ENCODE measurements at regions not wholly inside any gene's neighbourhood (a gene's known extent, or its start where the extent isn't known, plus 50 kb on each side); places are given as distances from the start of the nearest gene placed in this dataset.
"Not testable (repeated sequence)": the region's sequence is repeated elsewhere in the genome, so short reads cannot be mapped to it uniquely, and the experiment has no call there.

DNA sequence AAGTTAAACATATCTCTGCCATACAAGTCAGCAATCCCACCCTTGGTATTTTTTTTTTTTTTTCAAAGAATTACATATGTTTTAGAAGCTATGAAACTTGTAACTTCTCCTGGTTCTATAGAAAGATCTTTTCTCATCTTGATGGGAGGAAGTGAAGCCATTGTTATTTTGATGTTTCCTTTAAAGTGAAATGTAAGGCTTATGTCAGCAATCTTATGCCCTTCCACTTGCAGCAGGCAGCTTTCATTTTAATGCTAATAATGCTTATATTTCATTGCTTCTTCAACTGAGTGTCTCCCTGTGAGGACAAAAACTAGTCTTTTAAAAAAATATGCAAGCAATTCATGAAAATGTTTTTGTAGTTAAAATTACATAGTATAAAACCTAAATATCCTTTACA lies 1614.7 kb downstream of the KHDRBS2 start:
- TF ChIP-seq, protein P1, sequence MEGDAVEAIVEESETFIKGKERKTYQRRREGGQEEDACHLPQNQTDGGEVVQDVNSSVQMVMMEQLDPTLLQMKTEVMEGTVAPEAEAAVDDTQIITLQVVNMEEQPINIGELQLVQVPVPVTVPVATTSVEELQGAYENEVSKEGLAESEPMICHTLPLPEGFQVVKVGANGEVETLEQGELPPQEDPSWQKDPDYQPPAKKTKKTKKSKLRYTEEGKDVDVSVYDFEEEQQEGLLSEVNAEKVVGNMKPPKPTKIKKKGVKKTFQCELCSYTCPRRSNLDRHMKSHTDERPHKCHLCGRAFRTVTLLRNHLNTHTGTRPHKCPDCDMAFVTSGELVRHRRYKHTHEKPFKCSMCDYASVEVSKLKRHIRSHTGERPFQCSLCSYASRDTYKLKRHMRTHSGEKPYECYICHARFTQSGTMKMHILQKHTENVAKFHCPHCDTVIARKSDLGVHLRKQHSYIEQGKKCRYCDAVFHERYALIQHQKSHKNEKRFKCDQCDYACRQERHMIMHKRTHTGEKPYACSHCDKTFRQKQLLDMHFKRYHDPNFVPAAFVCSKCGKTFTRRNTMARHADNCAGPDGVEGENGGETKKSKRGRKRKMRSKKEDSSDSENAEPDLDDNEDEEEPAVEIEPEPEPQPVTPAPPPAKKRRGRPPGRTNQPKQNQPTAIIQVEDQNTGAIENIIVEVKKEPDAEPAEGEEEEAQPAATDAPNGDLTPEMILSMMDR (IDR thresholded peaks at IDR 0.05), result no peak
- TF ChIP-seq POLR2A (IDR thresholded peaks at IDR 0.05) (no peak), POLR2AphosphoS5 (IDR thresholded peaks at IDR 0.05) (no peak), EP300 (IDR thresholded peaks at IDR 0.05) (no peak)
- H3K4me3 ChIP-seq, result no peak overlapping the region
- no peak overlapping the region for H3K27ac ChIP-seq
- no peaks in the 10 kb centered on the region for H3K27me3 ChIP-seq
- H3K4me1 ChIP-seq, result no peaks in the 10 kb centered on the region
- intact Hi-C loops (cut with DNase I; ENCODE audit: low total_unique reads), result no loop called here
- no peak for DNase-seq
- H3K9me3 ChIP-seq, result peaks cover 0 to 14% (median 8%) of the 10 kb centered on the region in 4 donors
- no peaks in the 10 kb centered on the region for H3K36me3 ChIP-seq

DNA sequence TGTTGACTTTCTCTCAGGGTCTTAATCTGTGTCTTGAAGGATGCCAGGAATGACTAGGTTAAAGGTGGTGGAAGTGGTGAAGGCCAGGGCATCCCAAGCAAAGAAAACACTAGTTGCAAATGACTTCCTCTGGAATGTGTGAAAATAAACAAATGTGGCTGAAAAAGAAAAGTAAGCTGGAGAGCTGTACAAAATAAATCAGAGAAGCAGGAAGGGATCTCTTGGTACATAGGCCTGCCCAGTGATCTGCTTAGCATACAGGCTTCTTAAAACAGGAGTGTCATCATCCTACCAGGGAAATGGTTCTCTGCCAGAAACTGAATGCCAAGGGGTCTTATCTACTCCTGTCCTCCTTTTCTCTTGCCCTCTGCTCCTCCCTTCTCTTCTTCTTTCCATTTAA lies 1616.0 kb downstream of the KHDRBS2 start:
- Histone ChIP-seq H3K27ac (no peak overlapping the region), H3K27me3 (no peaks in the 10 kb centered on the region), H3K4me3 (no peak overlapping the region), H3K4me1 (no peaks in the 10 kb centered on the region), H3K36me3 (no peaks in the 10 kb centered on the region), H3K9me3 (peaks cover 0 to 26% (median 12%) of the 10 kb centered on the region in 4 donors)
- intact Hi-C loops (cut with DNase I; ENCODE audit: low total_unique reads), result no loop called here
- DNase-seq, result no peak
- TF ChIP-seq POLR2A (IDR thresholded peaks at IDR 0.05) (no peak), EP300 (IDR thresholded peaks at IDR 0.05) (no peak), POLR2AphosphoS5 (IDR thresholded peaks at IDR 0.05) (no peak)
- TF ChIP-seq, protein P1 (IDR thresholded peaks at IDR 0.05), result no peak

DNA sequence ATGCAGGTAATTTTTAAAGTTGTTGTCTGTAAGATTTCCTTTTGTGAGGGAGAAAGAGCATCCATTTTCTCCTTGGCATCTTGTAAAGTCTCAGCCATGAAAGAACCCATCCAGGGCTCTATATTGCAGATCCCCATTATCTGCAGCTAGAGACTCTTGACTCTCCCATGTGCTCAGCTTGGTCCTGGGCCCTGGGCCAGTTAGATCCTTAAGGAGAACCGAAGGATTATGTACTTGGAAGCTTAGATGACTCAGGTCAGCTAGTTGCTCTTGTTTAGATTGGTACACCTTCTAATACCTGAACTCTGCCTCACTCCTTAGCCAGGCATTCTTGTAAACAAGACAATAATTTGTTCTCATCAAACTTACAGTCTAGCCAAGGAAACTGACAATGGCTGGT lies 1617.6 kb downstream of the KHDRBS2 start:
- DNase-seq, result no peak
- Histone ChIP-seq H3K27ac (no peak overlapping the region), H3K27me3 (no peaks in the 10 kb centered on the region), H3K36me3 (no peaks in the 10 kb centered on the region), H3K9me3 (peaks cover 0 to 33% (median 15%) of the 10 kb centered on the region in 4 donors), H3K4me3 (no peak overlapping the region), H3K4me1 (no peaks in the 10 kb centered on the region)
- no peak for TF ChIP-seq POLR2AphosphoS5 (IDR thresholded peaks at IDR 0.05)
- TF ChIP-seq, protein P1 (IDR thresholded peaks at IDR 0.05), result no peak
- TF ChIP-seq EP300 (IDR thresholded peaks at IDR 0.05), result no peak
- TF ChIP-seq POLR2A (IDR thresholded peaks at IDR 0.05), result no peak
- 33 to 70% (median 55%) methylated on average over 1 of the region's 1 CpG for WGBS, 5 donors
- intact Hi-C loops (cut with DNase I; ENCODE audit: low total_unique reads), result no loop called here

DNA sequence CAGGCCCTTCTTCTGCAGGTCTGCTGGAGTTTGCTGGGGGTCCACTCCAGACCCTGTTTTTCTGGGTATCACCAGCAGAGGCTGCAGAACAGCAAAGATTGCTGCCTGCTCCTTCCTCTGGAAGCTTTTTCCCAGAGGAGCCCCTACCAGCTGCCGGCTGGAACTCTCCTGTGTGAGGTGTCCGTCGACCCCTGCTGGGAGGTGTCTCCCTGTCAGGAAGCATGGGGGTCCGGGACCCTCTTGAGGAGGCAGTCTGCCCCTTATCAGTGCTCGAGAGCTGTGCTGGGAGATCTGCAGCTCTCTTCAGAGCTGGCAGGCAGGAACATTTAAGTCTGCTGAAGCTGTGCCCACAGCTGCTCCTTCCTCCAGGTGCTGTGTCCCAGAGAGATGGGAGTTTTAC lies 1622.8 kb downstream of the KHDRBS2 start:
- H3K4me1 ChIP-seq; intact Hi-C loops (cut with DNase I; ENCODE audit: low total_unique reads); H3K27ac ChIP-seq; H3K27me3 ChIP-seq; H3K4me3 ChIP-seq; H3K36me3 ChIP-seq; DNase-seq: not testable (repeated sequence)
- WGBS, 5 donors, result 60 to 74% (median 70%) methylated on average over 5 of the region's 5 CpGs
- peaks cover 0 to 48% (median 25%) of the 10 kb centered on the region in 4 donors for H3K9me3 ChIP-seq

DNA sequence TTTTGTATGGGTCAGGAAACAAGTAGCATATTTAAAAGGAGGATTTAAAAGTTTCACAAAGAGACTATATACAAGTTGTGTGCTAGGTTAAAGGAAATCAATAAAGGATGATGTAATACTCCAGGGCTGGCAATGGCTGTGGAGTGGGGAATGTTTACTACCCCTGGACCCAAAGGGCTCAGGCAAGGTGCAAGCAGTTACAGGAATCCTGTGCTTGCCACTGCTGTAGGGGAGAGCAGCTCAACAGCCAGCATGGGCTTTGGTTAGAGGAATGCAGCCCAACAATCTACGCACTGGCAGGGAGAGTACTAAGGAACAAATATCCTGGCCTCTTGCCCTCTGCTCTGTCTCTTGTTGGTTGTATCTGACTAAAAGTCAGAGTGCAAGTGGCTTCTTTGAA lies 1642.2 kb downstream of the KHDRBS2 start:
- H3K36me3 ChIP-seq, result no peaks in the 10 kb centered on the region
- H3K9me3 ChIP-seq, result peaks cover 0 to 14% (median 7%) of the 10 kb centered on the region in 4 donors
- no peaks in the 10 kb centered on the region for H3K4me1 ChIP-seq
- H3K4me3 ChIP-seq, result no peak overlapping the region
- intact Hi-C loops (cut with DNase I; ENCODE audit: low total_unique reads), result no loop called here
- TF ChIP-seq POLR2AphosphoS5 (IDR thresholded peaks at IDR 0.05), result no peak
- TF ChIP-seq, protein P1 (IDR thresholded peaks at IDR 0.05), result no peak
- TF ChIP-seq EP300 (IDR thresholded peaks at IDR 0.05), result no peak
- TF ChIP-seq POLR2A (IDR thresholded peaks at IDR 0.05), result no peak
- 53 to 91% (median 88%) methylated on average over 1 of the region's 1 CpG for WGBS, 5 donors
- H3K27me3 ChIP-seq, result no peaks in the 10 kb centered on the region
- DNase-seq, result no peak
- H3K27ac ChIP-seq, result no peak overlapping the region

DNA sequence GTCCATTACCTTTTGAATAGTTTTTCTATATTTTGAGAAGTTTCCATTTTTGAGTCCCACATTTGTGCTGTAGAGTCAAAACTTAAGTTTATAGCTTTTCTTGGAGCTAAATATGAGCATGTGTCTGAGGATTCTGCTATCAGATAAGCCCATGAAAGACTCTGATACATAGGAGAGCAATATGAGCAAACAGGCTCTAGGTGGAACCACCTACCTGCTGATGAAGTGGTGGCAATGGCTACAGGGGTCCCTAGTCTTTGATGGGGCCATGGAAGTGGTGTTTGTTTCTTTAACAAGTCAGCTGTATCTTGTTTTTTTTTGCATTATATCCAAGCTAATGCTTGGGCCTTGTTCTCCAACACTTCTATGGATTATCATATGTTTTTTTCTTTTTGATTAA lies 1646.8 kb downstream of the KHDRBS2 start:
- H3K4me3 ChIP-seq; intact Hi-C loops (cut with DNase I; ENCODE audit: low total_unique reads); H3K36me3 ChIP-seq; DNase-seq; H3K4me1 ChIP-seq; H3K27me3 ChIP-seq; H3K27ac ChIP-seq: not testable (repeated sequence)
- peaks cover 0 to 21% (median 8%) of the 10 kb centered on the region in 4 donors for H3K9me3 ChIP-seq
